Suprapubic skin (tissue), 4 donors: ENCODE measurements at regions not wholly inside any gene's neighbourhood (a gene's known extent, or its start where the extent isn't known, plus 50 kb on each side); places are given as distances from the start of the nearest gene placed in this dataset.

Source experiments
- DNase-seq, 2 donors: peaks; one replicate each; pipeline ENCODE4 v3.0.0-alpha.2; 2019; ENCODE audit warnings: low spot score in 2 of 2
- H3K27ac ChIP-seq: fragments of 200-600 bp; sonication (generic); one replicate; pipeline ENCODE4 v1.5.1; 2019
- H3K27me3 ChIP-seq: fragments of 200-600 bp; sonication (generic); one replicate; pipeline ENCODE4 v1.5.1; 2019
- H3K36me3 ChIP-seq: fragments of 200-600 bp; sonication (generic); one replicate; pipeline ENCODE4 v1.5.1; 2019
- H3K4me1 ChIP-seq: fragments of 200-600 bp; sonication (generic); one replicate; pipeline ENCODE4 v1.5.1; 2019
- H3K4me3 ChIP-seq: fragments of 200-600 bp; sonication (generic); one replicate; pipeline ENCODE4 v1.5.1; 2019; ENCODE audit warnings: mild to moderate bottlenecking
- H3K9me3 ChIP-seq: fragments of 200-600 bp; sonication (generic); one replicate; pipeline ENCODE4 v1.5.1; 2019
- CTCF ChIP-seq, 2 donors: fragments of 200-600 bp in 1 of 2; fragments of 450-650 bp in 1 of 2; sonication (generic) in 1 of 2; IDR thresholded peaks; one replicate each; pipeline ENCODE4 v1.5.1; 2016 to 2019; ENCODE audit warnings: antibody characterized with exemption in 2 of 2, mild to moderate bottlenecking in 1 of 2, moderate library complexity in 1 of 2
- EP300 ChIP-seq: sonication (generic); formaldehyde crosslinking; IDR thresholded peaks from one replicate; pipeline ENCODE4 v1.6.1; 2017; ENCODE audit warnings: antibody characterized with exemption
- POLR2A ChIP-seq, 2 donors: fragments of 450-650 bp; IDR thresholded peaks; one replicate each; pipeline ENCODE4 v1.6.1; 2017; ENCODE audit warnings: antibody characterized with exemption in 2 of 2, mild to moderate bottlenecking in 2 of 2, moderate library complexity in 2 of 2
- POLR2AphosphoS5 ChIP-seq, 3 donors: sonication (generic); formaldehyde crosslinking; IDR thresholded peaks; one replicate each; pipeline ENCODE4 v1.6.1; 2017; ENCODE audit warnings: antibody characterized with exemption in 3 of 3
- WGBS: methylation state at CpG from one replicate; pipeline ENCODE4 v1.1.5; 2018; 5-methylcytosine and 5-hydroxymethylcytosine counted together

GRCh38 chr3:176687754-176688153, 509.5 kb downstream of the TBL1XR1 start:
- no peak for DNase-seq
- Histone ChIP-seq H3K9me3 (no peaks in the 10 kb centered on the region), H3K4me1 (no peaks in the 10 kb centered on the region), H3K27ac (no peak overlapping the region), H3K4me3 (no peak overlapping the region), H3K27me3 (no peaks in the 10 kb centered on the region), H3K36me3 (no peaks in the 10 kb centered on the region)
- WGBS = 69% methylated on average over 2 of the region's 2 CpGs
- TF ChIP-seq POLR2AphosphoS5 (IDR thresholded peaks at IDR 0.05) (no peak), EP300 (no peak), CTCF (IDR thresholded peaks at IDR 0.05) (no peak), POLR2A (IDR thresholded peaks at IDR 0.05) (no peak)

- TF ChIP-seq POLR2AphosphoS5 (IDR thresholded peaks at IDR 0.05) = no peak
- TF ChIP-seq CTCF (IDR thresholded peaks at IDR 0.05) = no peak
- TF ChIP-seq POLR2A (IDR thresholded peaks at IDR 0.05) = no peak
- no peak for TF ChIP-seq EP300
- Histone ChIP-seq H3K27ac (no peak overlapping the region), H3K27me3 (no peaks in the 10 kb centered on the region), H3K9me3 (no peaks in the 10 kb centered on the region), H3K4me3 (no peak overlapping the region), H3K4me1 (no peaks in the 10 kb centered on the region), H3K36me3 (no peaks in the 10 kb centered on the region)
- WGBS = 59% methylated on average over 2 of the region's 2 CpGs
- no peak for DNase-seq
Measured at GRCh38 chr3:176683382-176683781, 513.9 kb downstream of the TBL1XR1 start.

GRCh38 chr3:176663837-176664831, 533.1 kb downstream of the TBL1XR1 start:
- no peak for DNase-seq
- TF ChIP-seq POLR2A (IDR thresholded peaks at IDR 0.05) = no peak
- TF ChIP-seq EP300 = no peak
- TF ChIP-seq CTCF (IDR thresholded peaks at IDR 0.05) = no peak
- TF ChIP-seq POLR2AphosphoS5 (IDR thresholded peaks at IDR 0.05) = no peak
- Histone ChIP-seq H3K9me3 (peaks cover 5% of the 10 kb centered on the region), H3K27me3 (no peaks in the 10 kb centered on the region), H3K4me1 (no peaks in the 10 kb centered on the region), H3K36me3 (no peaks in the 10 kb centered on the region), H3K4me3 (no peak overlapping the region), H3K27ac (no peak overlapping the region)
- WGBS = 14% methylated on average over 8 of the region's 8 CpGs

- Histone ChIP-seq H3K9me3 (peaks cover 3% of the 10 kb centered on the region), H3K27ac (no peak overlapping the region), H3K36me3 (no peaks in the 10 kb centered on the region), H3K4me1 (no peaks in the 10 kb centered on the region), H3K4me3 (no peak overlapping the region), H3K27me3 (no peaks in the 10 kb centered on the region)
- TF ChIP-seq POLR2A (IDR thresholded peaks at IDR 0.05) (no peak), EP300 (no peak), POLR2AphosphoS5 (IDR thresholded peaks at IDR 0.05) (no peak), CTCF (IDR thresholded peaks at IDR 0.05) (no peak)
- no peak for DNase-seq
- 58% methylated on average over 1 of the region's 1 CpG for WGBS
Measured at GRCh38 chr3:176663387-176663786, 533.9 kb downstream of the TBL1XR1 start.

DNA sequence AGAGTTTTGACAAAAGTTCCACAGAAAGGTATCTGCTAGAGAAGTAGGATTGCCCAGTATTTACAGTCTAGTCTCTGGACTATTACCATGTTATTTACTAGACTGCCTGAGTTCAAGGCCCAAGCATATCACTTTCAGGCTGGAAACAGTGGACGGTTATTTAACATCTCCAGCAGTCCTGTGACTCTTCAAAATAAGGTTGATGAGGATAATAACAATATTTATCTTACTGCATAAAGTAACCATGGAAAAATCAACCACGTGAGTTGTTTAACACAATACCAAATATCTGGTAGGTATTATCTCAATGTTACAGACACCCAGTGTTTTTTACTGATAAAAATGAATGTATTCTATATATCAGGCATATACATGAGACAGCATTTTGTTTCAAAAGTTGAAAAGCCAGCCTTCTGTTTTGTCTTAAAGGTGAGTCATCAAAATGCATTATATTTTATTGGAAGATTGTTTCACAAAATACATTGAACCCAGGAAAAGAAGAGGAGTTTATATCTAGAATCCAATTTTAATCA, 535.8 kb downstream of the TBL1XR1 start:
- Histone ChIP-seq H3K4me3 (no peak overlapping the region), H3K27ac (no peak overlapping the region), H3K27me3 (no peaks in the 10 kb centered on the region), H3K36me3 (no peaks in the 10 kb centered on the region), H3K9me3 (no peaks in the 10 kb centered on the region), H3K4me1 (no peaks in the 10 kb centered on the region)
- TF ChIP-seq EP300 (no peak), CTCF (IDR thresholded peaks at IDR 0.05) (no peak)
- WGBS = 88% methylated on average over 2 of the region's 2 CpGs
- no peak for DNase-seq
